ENCODE measurements at regions not wholly inside any gene's neighbourhood (a gene's known extent, or its start where the extent isn't known, plus 50 kb on each side); places are given as distances from the start of the nearest gene placed in this dataset.

DNA sequence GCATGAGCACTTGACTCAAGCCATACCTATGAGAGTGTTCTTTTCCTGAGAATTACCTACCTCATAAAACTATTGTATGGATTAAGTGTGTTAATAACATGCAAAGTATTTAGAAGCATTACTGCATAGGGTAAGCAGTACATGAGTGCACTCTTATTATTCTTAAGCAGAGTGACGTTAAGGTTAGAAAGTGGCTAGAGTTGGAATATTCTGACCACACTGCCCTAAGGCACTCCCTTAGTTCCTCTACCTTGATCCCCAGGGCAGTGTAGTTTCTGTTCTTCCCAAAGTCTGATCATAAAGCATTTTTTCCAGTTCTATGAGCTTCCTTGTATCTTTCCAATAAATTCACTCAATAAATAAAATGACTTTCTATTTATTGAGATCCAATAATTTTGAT, 189.2 kb downstream of the PCSK1 start:
- Histone ChIP-seq H2AK5ac (ENCODE audit: low read depth, low read length) (no peak overlapping the region), H3K4me3 (ENCODE audit: extremely low read depth in 1 of 4, insufficient read depth in 2 of 4, low read depth in 3 of 4, low read length in 4 of 4) (no peak overlapping the region), H2AFZ (ENCODE audit: low read length) (no peak overlapping the region), H2BK5ac (ENCODE audit: low read depth, low read length) (no peak overlapping the region), H3K4ac (replicated peaks; ENCODE audit: insufficient read length, low read depth, low read length) (no peak overlapping the region), H2BK12ac (ENCODE audit: low read depth, low read length) (no peak overlapping the region), H3K4me2 (ENCODE audit: insufficient read depth in 1 of 2, low read depth in 2 of 2, low read length in 2 of 2) (no peak overlapping the region), H3K27me3 (replicated peaks in 1 of 4; ENCODE audit: control insufficient read depth in 3 of 4, extremely low read depth in 1 of 4, insufficient read depth in 3 of 4, low read length in 3 of 4) (no peaks in the 10 kb centered on the region), H3K56ac (replicated peaks; ENCODE audit: insufficient read length, low read depth, low read length) (no peak overlapping the region), H3K23me2 (ENCODE audit: low read depth, low read length) (no peaks in the 10 kb centered on the region), H4K20me1 (replicated peaks in 1 of 2; ENCODE audit: control insufficient read depth in 1 of 2, insufficient read depth in 2 of 2, low read length in 2 of 2) (no peaks in the 10 kb centered on the region), H3K9ac (replicated peaks in 1 of 4; ENCODE audit: extremely low read depth in 1 of 4, low read depth in 3 of 4, low read length in 3 of 4) (no peak overlapping the region), H2BK20ac (ENCODE audit: low read length) (no peak overlapping the region), H3K9me3 (ENCODE audit: insufficient read depth in 2 of 2, low read depth in 1 of 2, low read length in 1 of 2) (no peaks in the 10 kb centered on the region; a peak in 1 of 4 replicates), H3K4me1 (replicated peaks in 1 of 4; ENCODE audit: control insufficient read depth in 3 of 4, insufficient read depth in 4 of 4, low read length in 3 of 4) (no peaks in the 10 kb centered on the region), H2BK15ac (ENCODE audit: low read length) (no peak overlapping the region), H4K8ac (ENCODE audit: extremely low read depth, insufficient read depth, low read length) (no peak overlapping the region), H3K79me1 (ENCODE audit: low read depth, low read length) (no peaks in the 10 kb centered on the region), H3K27ac (ENCODE audit: low read depth, low read length) (no peak overlapping the region), H3K18ac (ENCODE audit: extremely low read depth, low read length) (no peak overlapping the region), H3K23ac (ENCODE audit: insufficient read length) (no peak overlapping the region), H4K91ac (replicated peaks; ENCODE audit: insufficient read length, low read length) (no peak overlapping the region), H4K5ac (ENCODE audit: insufficient read length, low read depth, low read length) (no peak overlapping the region), H3K79me2 (ENCODE audit: control insufficient read depth in 1 of 2, insufficient read depth in 2 of 2, low read length in 2 of 2) (no peaks in the 10 kb centered on the region), H3K14ac (ENCODE audit: insufficient read length) (no peak overlapping the region), H2BK120ac (replicated peaks; ENCODE audit: low read depth, low read length) (no peak overlapping the region), H3K36me3 (ENCODE audit: control insufficient read depth in 2 of 4, insufficient read depth in 4 of 4, low read length in 3 of 4) (no peaks in the 10 kb centered on the region)
- CTCF ChIA-PET (ENCODE audit: partially characterized antibody) = no interaction called here
- WGBS, 2 experiments (ENCODE audit: extremely low coverage in 1 of 2, insufficient coverage in 1 of 2, insufficient read length in 1 of 2, insufficient replicate concordance in 2 of 2, low coverage in 1 of 2, low lambda C conversion rate in 2 of 2, missing lambda C conversion rate in 1 of 2) = 85% methylated on average over 1 of the region's 1 CpG; no CpG with 5 or more reads in 1 of the 2 experiments
- DNase-seq (ENCODE audit: low read depth in 1 of 2, low spot score in 2 of 2) (no peak), FAIRE-seq (no peak)
- POLR2A ChIA-PET (ENCODE audit: partially characterized antibody) = no interaction called here
- TF ChIP-seq, protein P1, sequence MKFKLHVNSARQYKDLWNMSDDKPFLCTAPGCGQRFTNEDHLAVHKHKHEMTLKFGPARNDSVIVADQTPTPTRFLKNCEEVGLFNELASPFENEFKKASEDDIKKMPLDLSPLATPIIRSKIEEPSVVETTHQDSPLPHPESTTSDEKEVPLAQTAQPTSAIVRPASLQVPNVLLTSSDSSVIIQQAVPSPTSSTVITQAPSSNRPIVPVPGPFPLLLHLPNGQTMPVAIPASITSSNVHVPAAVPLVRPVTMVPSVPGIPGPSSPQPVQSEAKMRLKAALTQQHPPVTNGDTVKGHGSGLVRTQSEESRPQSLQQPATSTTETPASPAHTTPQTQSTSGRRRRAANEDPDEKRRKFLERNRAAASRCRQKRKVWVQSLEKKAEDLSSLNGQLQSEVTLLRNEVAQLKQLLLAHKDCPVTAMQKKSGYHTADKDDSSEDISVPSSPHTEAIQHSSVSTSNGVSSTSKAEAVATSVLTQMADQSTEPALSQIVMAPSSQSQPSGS (IDR thresholded peaks at IDR 0.05; ENCODE audit: low read length) = no peak
- no peak for TF ChIP-seq ASH2L (IDR thresholded peaks at IDR 0.05; ENCODE audit: low read length)
- TF ChIP-seq, protein P2, sequence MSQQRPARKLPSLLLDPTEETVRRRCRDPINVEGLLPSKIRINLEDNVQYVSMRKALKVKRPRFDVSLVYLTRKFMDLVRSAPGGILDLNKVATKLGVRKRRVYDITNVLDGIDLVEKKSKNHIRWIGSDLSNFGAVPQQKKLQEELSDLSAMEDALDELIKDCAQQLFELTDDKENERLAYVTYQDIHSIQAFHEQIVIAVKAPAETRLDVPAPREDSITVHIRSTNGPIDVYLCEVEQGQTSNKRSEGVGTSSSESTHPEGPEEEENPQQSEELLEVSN (IDR thresholded peaks at IDR 0.05) = no peak

Measured in H1 (cell line).